NB4 (cell line): ENCODE measurements at regions not wholly inside any gene's neighbourhood (a gene's known extent, or its start where the extent isn't known, plus 50 kb on each side); places are given as distances from the start of the nearest gene placed in this dataset.

Experiments used
- DNase-seq: peaks from one replicate; pipeline ENCODE4 v3.0.0; 2010; ENCODE audit warnings: low read depth
- H3K4me3 ChIP-seq: one replicate; pipeline ENCODE4 v1.5.1; 2011; ENCODE audit warnings: mild to moderate bottlenecking, low read depth, low read length, moderate library complexity
- MYC ChIP-seq: IDR thresholded peaks from 2 replicates; pipeline ENCODE4 v1.6.1; 2011; ENCODE audit warnings: low read depth, low read length
- POLR2A ChIP-seq: IDR thresholded peaks from 2 replicates; pipeline ENCODE4 v1.6.1; 2011; ENCODE audit warnings: mild to moderate bottlenecking; ENCODE audit not compliant: insufficient read length; ENCODE audit errors: extremely low read depth
- TF ChIP-seq, protein P1 (sequence below): IDR thresholded peaks from one replicate; pipeline ENCODE4 v1.5.1; 2012; ENCODE audit warnings: low read depth, low read length
- TF ChIP-seq, protein P2 (sequence below): IDR thresholded peaks from 2 replicates; pipeline ENCODE4 v1.6.1; 2011; ENCODE audit warnings: low read depth, low read length

GRCh38 chr18:75587131-75587530, 159.6 kb upstream of the SMIM21 start:
- no peak overlapping the region for H3K4me3 ChIP-seq
- no peak for TF ChIP-seq MYC
- TF ChIP-seq, protein P1, sequence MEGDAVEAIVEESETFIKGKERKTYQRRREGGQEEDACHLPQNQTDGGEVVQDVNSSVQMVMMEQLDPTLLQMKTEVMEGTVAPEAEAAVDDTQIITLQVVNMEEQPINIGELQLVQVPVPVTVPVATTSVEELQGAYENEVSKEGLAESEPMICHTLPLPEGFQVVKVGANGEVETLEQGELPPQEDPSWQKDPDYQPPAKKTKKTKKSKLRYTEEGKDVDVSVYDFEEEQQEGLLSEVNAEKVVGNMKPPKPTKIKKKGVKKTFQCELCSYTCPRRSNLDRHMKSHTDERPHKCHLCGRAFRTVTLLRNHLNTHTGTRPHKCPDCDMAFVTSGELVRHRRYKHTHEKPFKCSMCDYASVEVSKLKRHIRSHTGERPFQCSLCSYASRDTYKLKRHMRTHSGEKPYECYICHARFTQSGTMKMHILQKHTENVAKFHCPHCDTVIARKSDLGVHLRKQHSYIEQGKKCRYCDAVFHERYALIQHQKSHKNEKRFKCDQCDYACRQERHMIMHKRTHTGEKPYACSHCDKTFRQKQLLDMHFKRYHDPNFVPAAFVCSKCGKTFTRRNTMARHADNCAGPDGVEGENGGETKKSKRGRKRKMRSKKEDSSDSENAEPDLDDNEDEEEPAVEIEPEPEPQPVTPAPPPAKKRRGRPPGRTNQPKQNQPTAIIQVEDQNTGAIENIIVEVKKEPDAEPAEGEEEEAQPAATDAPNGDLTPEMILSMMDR: no peak
- TF ChIP-seq, protein P2, sequence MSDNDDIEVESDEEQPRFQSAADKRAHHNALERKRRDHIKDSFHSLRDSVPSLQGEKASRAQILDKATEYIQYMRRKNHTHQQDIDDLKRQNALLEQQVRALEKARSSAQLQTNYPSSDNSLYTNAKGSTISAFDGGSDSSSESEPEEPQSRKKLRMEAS: no peak
- TF ChIP-seq POLR2A: no peak
- no peak for DNase-seq

DNA sequence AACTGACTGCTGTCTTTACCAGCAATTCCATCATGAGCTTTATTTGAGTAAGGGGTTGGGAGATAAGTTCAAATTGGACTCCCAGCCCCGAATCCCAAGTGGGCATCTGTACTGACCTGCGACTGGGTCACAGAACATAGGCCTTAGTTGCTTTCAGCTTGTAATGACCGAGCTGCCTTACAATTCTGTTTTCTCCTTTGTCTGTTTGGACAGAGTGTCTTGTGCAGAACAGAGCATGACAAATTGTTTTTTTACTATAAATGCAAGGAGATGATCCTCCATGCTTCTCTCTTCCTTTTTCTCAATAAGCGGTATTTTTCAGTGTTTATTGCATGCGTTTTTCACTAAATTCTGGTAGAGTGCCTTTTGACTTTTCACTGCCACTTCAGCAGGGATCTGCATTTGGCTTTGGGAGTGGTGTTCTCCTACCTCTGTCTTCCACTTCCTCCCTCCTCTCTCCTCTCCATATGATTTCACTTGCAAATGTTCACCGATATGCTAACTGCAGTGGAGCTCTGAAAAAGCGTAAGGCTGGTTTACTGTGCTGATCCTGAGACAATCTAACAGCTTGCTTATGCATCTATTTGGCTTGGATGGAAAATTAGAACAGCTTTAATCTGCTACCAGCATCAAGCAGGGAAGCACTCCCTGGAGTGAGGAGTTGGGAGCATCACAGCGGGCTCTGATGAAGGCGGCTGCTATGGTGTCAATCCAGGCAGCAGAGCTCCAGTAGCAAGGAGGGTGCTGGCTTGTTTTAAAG, 158.8 kb upstream of the SMIM21 start:
- H3K4me3 ChIP-seq: no peak overlapping the region
- no peak for DNase-seq
- no peak for TF ChIP-seq POLR2A
- TF ChIP-seq, protein P2: no peak
- TF ChIP-seq, protein P1: no peak
- TF ChIP-seq MYC: no peak

DNA sequence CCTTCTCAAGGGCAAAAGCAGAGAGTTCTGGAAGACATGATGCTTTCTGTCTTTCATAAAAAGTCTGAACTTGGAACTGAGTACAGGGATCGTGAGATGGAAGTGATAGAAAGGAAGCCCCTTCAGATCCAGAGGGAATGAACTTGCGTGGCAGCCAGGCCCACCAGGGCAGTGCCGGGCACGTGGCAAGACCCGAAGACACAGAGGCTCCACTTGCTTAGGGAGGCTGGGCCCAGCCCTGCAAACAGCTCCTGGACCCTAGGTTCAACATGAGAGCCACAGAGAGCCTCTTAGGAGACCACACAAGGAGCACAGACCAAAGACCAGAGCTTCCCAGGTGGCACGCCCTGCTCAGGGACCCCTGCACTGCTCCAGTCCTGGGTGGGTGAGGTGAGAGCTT, 155.4 kb upstream of the SMIM21 start:
- TF ChIP-seq, protein P2: no peak
- TF ChIP-seq, protein P1: no peak
- TF ChIP-seq MYC (no peak), POLR2A (no peak)
- no peak for DNase-seq
- no peak overlapping the region for H3K4me3 ChIP-seq

GRCh38 chr18:75582406-75582821, 154.9 kb upstream of the SMIM21 start:
- TF ChIP-seq POLR2A (no peak), MYC (no peak)
- TF ChIP-seq, protein P1: no peak
- TF ChIP-seq, protein P2: no peak
- H3K4me3 ChIP-seq: no peak overlapping the region
- no peak for DNase-seq

DNA sequence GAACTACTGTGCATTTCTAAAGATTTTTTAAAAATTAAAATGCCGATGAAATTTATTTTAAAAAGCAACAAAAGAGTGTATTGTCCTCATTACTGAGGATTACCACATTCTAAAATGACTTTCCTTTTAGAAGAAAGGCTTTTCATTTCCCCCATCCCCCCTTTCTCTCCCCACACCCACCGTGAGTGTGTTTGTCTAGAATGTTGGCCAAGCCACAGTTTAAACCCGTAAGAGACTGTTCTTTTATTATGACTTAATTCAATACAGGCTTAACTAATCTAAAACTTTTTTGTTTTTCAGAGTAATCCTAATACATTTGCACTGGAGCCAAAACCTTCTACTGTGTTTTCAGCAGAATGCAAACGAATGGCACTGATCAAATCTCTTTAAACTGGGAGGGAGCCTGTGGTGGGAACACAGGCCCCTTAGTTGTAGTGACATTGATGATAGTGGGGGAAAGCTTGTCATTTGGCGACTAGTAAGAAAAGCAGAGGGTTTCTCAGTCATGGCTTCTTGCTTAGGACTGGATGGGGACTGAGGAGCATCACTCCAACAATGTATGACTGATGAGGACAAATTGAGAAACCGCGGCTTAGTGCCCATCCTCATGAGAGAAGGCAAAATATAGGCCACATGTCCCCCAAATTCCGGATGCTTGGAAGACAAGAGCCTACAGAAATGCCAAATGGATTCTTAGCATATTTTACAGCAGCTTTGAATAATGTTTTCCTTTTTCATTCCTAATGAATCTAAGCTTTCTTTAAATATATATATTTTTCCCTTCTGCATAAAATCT, 154.0 kb upstream of the SMIM21 start:
- DNase-seq: no peak
- TF ChIP-seq, protein P2: no peak
- TF ChIP-seq POLR2A (no peak), MYC (no peak)
- TF ChIP-seq, protein P1: no peak
- H3K4me3 ChIP-seq: no peak overlapping the region
